DMS 273 (cell line): ENCODE measurements at regions not wholly inside any gene's neighbourhood (a gene's known extent, or its start where the extent isn't known, plus 50 kb on each side); places are given as distances from the start of the nearest gene placed in this dataset.
"Not testable (repeated sequence)": the region's sequence is repeated elsewhere in the genome, so short reads cannot be mapped to it uniquely, and the experiment has no call there.

Experiments used
- DNase-seq: peaks from one replicate; lab custom pipeline; 2025; ENCODE audit not compliant: unreplicated experiment; lab: John Stamatoyannopoulos, UW

GRCh38 chr12:18008642-18009041 lies 81.4 kb downstream of the RERGL start:
- no peak for DNase-seq

- DNase-seq, result peak; percentile 0
These were observed 90.7 kb downstream of the RERGL start for GRCh38 chr12:17999174-17999801.

- DNase-seq, result peak; percentile 38
These were observed 97.9 kb downstream of the RERGL start for GRCh38 chr12:17992002-17992656.

- DNase-seq, result no peak
These were observed 107.4 kb downstream of the RERGL start for GRCh38 chr12:17982556-17982955.

- DNase-seq, result peak; percentile 11
These were observed 113.8 kb downstream of the RERGL start for GRCh38 chr12:17976202-17976601.

- no peak for DNase-seq
These were observed 114.2 kb downstream of the RERGL start for GRCh38 chr12:17975763-17976162.

GRCh38 chr12:17975239-17975638 lies 114.8 kb downstream of the RERGL start:
- DNase-seq, result no peak

- no peak for DNase-seq
These were observed 118.1 kb downstream of the RERGL start for GRCh38 chr12:17971850-17972249.

- no peak for DNase-seq
These were observed 135.2 kb downstream of the RERGL start for GRCh38 chr12:17954788-17955187.

- DNase-seq, result no peak
These were observed 139.1 kb downstream of the RERGL start for GRCh38 chr12:17950898-17951297.

GRCh38 chr12:17949558-17950141 lies 140.3 kb downstream of the RERGL start:
- DNase-seq, result no peak

- DNase-seq, result no peak
These were observed 161.2 kb downstream of the RERGL start for GRCh38 chr12:17928708-17929366.

GRCh38 chr12:17918013-17918412 lies 172.0 kb downstream of the RERGL start:
- DNase-seq, result no peak

GRCh38 chr12:17884581-17884980 lies 205.4 kb downstream of the RERGL start:
- no peak for DNase-seq

GRCh38 chr12:17878714-17879113 lies 211.3 kb downstream of the RERGL start:
- DNase-seq, result no peak

GRCh38 chr12:17875230-17875629 lies 214.8 kb downstream of the RERGL start:
- DNase-seq, result no peak

GRCh38 chr12:17866802-17867201 lies 223.2 kb downstream of the RERGL start:
- no peak for DNase-seq

- not testable (repeated sequence) for DNase-seq
These were observed 234.4 kb downstream of the RERGL start for GRCh38 chr12:17855548-17855947.

GRCh38 chr12:17853054-17853453 lies 236.9 kb downstream of the RERGL start:
- DNase-seq, result no peak

GRCh38 chr12:17841496-17841895 lies 248.5 kb downstream of the RERGL start:
- no peak for DNase-seq

GRCh38 chr12:17829813-17830212 lies 260.2 kb downstream of the RERGL start:
- no peak for DNase-seq

- no peak for DNase-seq
These were observed 271.1 kb downstream of the RERGL start for GRCh38 chr12:17818931-17819330.
